Fibroblast of lung (primary cell): ENCODE measurements at regions not wholly inside any gene's neighbourhood (a gene's known extent, or its start where the extent isn't known, plus 50 kb on each side); places are given as distances from the start of the nearest gene placed in this dataset.

Experiments
- CTCF ChIP-seq, 2 donors: IDR thresholded peaks in 1 of 2; conservative IDR thresholded peaks in 1 of 2; 1 replicate in 1 of 2; 2 replicates in 1 of 2; pipeline ENCODE4 v1.5.1; 2011 to 2012; ENCODE audit warnings: low read length in 2 of 2, control low read depth in 1 of 2, inconsistent platforms in 1 of 2, low read depth in 1 of 2, mild to moderate bottlenecking in 1 of 2
- EZH2 ChIP-seq: IDR thresholded peaks from 2 replicates; pipeline ENCODE4 v1.5.1; 2012; ENCODE audit warnings: low read length, control low read depth, mild to moderate bottlenecking; ENCODE audit errors: missing control alignments

- TF ChIP-seq CTCF (conservative IDR thresholded peaks at IDR 0.05 in 1 of 2, IDR thresholded peaks at IDR 0.05 in 1 of 2; ENCODE audit: low read depth in 1 of 2, low read length in 2 of 2) (peak; percentile 58 to 77), EZH2 (no peak)
Observed at GRCh38 chr1:70528590-70529333, 117.7 kb downstream of the CTH start.
